H9 (cell line): ENCODE measurements at regions not wholly inside any gene's neighbourhood (a gene's known extent, or its start where the extent isn't known, plus 50 kb on each side); places are given as distances from the start of the nearest gene placed in this dataset.

Experiments used
- DNase-seq: peaks from one replicate; pipeline ENCODE4 v3.0.0-alpha.2; 2017
- H2AFZ ChIP-seq: one replicate; pipeline ENCODE4 v1.6.1; 2013; ENCODE audit warnings: mild to moderate bottlenecking, low read length, control low read depth, moderate library complexity
- H2AK5ac ChIP-seq: 2 replicates; pipeline ENCODE4 v1.6.1; 2013; ENCODE audit warnings: low read length, control low read depth, mixed read lengths; ENCODE audit not compliant: insufficient read length
- H2BK120ac ChIP-seq: one replicate; pipeline ENCODE4 v1.6.1; 2013; ENCODE audit warnings: low read depth, mild to moderate bottlenecking, low read length, control low read depth, inconsistent platforms; ENCODE audit not compliant: poor library complexity, severe bottlenecking
- H2BK12ac ChIP-seq: 2 replicates; pipeline ENCODE4 v1.6.1; 2013; ENCODE audit warnings: low read length, control low read depth, mixed read lengths, low read depth; ENCODE audit not compliant: insufficient read length
- H2BK15ac ChIP-seq: 2 replicates; pipeline ENCODE4 v1.6.1; 2013; ENCODE audit warnings: low read depth, low read length, control low read depth
- H2BK20ac ChIP-seq: one replicate; pipeline ENCODE4 v1.6.1; 2013; ENCODE audit warnings: low read depth, mild to moderate bottlenecking, low read length, control low read depth, inconsistent platforms; ENCODE audit not compliant: poor library complexity, severe bottlenecking
- H2BK5ac ChIP-seq: 2 replicates; pipeline ENCODE4 v1.6.1; 2013; ENCODE audit warnings: low read length, control low read depth, mixed read lengths; ENCODE audit not compliant: insufficient read length
- H3K14ac ChIP-seq: 2 replicates; pipeline ENCODE4 v1.6.1; 2013; ENCODE audit warnings: low read length, control low read depth; ENCODE audit not compliant: insufficient read depth
- H3K18ac ChIP-seq: 2 replicates; pipeline ENCODE4 v1.6.1; 2013; ENCODE audit warnings: low read depth, mild to moderate bottlenecking, mixed read lengths, low read length, control low read depth; ENCODE audit not compliant: insufficient read length
- H3K23ac ChIP-seq: 2 replicates; pipeline ENCODE4 v1.6.1; 2013; ENCODE audit warnings: low read length, control low read depth, mixed read lengths, low read depth; ENCODE audit not compliant: insufficient read length
- H3K23me2 ChIP-seq: 2 replicates; pipeline ENCODE4 v1.6.1; 2013; ENCODE audit warnings: low read depth, mild to moderate bottlenecking, mixed read lengths, low read length, control low read depth; ENCODE audit not compliant: insufficient read length, poor library complexity, severe bottlenecking
- H3K27ac ChIP-seq: 2 replicates; pipeline ENCODE4 v1.5.1; 2013; ENCODE audit warnings: low read length, control low read depth, mixed read lengths, low read depth; ENCODE audit not compliant: insufficient read length
- H3K27me3 ChIP-seq: 2 replicates; pipeline ENCODE4 v1.6.1; 2013; ENCODE audit warnings: low read length, control low read depth, inconsistent platforms; ENCODE audit not compliant: insufficient read depth
- H3K4ac ChIP-seq: 2 replicates; pipeline ENCODE4 v1.6.1; 2013; ENCODE audit warnings: low read depth, mild to moderate bottlenecking, control low read depth, inconsistent platforms, low read length, moderate library complexity
- H3K4me1 ChIP-seq: 2 replicates; pipeline ENCODE4 v1.6.1; 2013; ENCODE audit warnings: low read length, control low read depth, inconsistent platforms; ENCODE audit not compliant: insufficient read depth
- H3K4me2 ChIP-seq: 2 replicates; pipeline ENCODE4 v1.6.1; 2013; ENCODE audit warnings: low read length, control low read depth, mixed read lengths; ENCODE audit not compliant: insufficient read length, insufficient read depth
- H3K56ac ChIP-seq: 2 replicates; pipeline ENCODE4 v1.6.1; 2013; ENCODE audit warnings: low read depth, mild to moderate bottlenecking, mixed read lengths, low read length, control low read depth; ENCODE audit not compliant: insufficient read length
- H3K79me1 ChIP-seq: 2 replicates; pipeline ENCODE4 v1.6.1; 2013; ENCODE audit warnings: low read depth, mild to moderate bottlenecking, moderate library complexity, low read length, control low read depth, inconsistent platforms; ENCODE audit not compliant: insufficient read depth, poor library complexity, severe bottlenecking
- H3K79me2 ChIP-seq: 2 replicates; pipeline ENCODE4 v1.6.1; 2013; ENCODE audit warnings: low read length, control low read depth, inconsistent platforms; ENCODE audit not compliant: insufficient read depth
- H3K9ac ChIP-seq: 2 replicates; pipeline ENCODE4 v1.6.1; 2013; ENCODE audit warnings: low read length, control low read depth, mixed read lengths; ENCODE audit not compliant: insufficient read length; ENCODE audit errors: extremely low read depth
- H3K9me3 ChIP-seq: one replicate; pipeline ENCODE4 v1.6.1; 2013; ENCODE audit warnings: low read depth, low read length, inconsistent platforms; ENCODE audit not compliant: control insufficient read depth
- H3T11ph ChIP-seq: one replicate; pipeline ENCODE4 v1.6.1; 2013; ENCODE audit warnings: mild to moderate bottlenecking, low read length, control low read depth, inconsistent platforms
- H4K20me1 ChIP-seq: one replicate; pipeline ENCODE4 v1.6.1; 2013; ENCODE audit not compliant: control insufficient read depth, insufficient read length, insufficient read depth
- H4K5ac ChIP-seq: 2 replicates; pipeline ENCODE4 v1.6.1; 2013; ENCODE audit warnings: low read depth, mild to moderate bottlenecking, mixed read lengths, low read length, control low read depth; ENCODE audit not compliant: insufficient read length
- H4K8ac ChIP-seq: replicated peaks from 2 replicates; pipeline ENCODE4 v1.6.1; 2013; ENCODE audit warnings: low read length, control low read depth, mixed read lengths, low read depth; ENCODE audit not compliant: insufficient read length
- H4K91ac ChIP-seq: 2 replicates; pipeline ENCODE4 v1.6.1; 2013; ENCODE audit warnings: low read depth, mild to moderate bottlenecking, moderate library complexity, mixed read lengths, low read length, control low read depth; ENCODE audit not compliant: insufficient read length
- H3K27ac Mint-ChIP-seq, 3 experiments: 2 replicates in 2 of 3; 3 replicates in 1 of 3; pipeline ENCODE4 v1.8.0; 2020 to 2021; ENCODE audit warnings: mixed read lengths in 3 of 3, mild to moderate bottlenecking in 1 of 3, moderate library complexity in 1 of 3
- H3K27me3 Mint-ChIP-seq: 2 replicates; pipeline ENCODE4 v1.8.0; 2021; ENCODE audit warnings: low read depth, mild to moderate bottlenecking, moderate library complexity, mixed read lengths
- H3K36me3 Mint-ChIP-seq, 3 experiments: 2 replicates in 2 of 3; 3 replicates in 1 of 3; pipeline ENCODE4 v1.8.0; 2020 to 2021; ENCODE audit warnings: low read depth in 3 of 3, mixed read lengths in 3 of 3; ENCODE audit not compliant: insufficient read depth in 1 of 3
- H3K4me1 Mint-ChIP-seq, 2 experiments: 2 replicates each; pipeline ENCODE4 v1.8.0; 2020; ENCODE audit warnings: mixed read lengths in 2 of 2
- H3K4me3 Mint-ChIP-seq, 2 experiments: 2 replicates in 1 of 2; 3 replicates in 1 of 2; pipeline ENCODE4 v1.8.0; 2020 to 2021; ENCODE audit warnings: mild to moderate bottlenecking in 2 of 2, mixed read lengths in 2 of 2, moderate library complexity in 1 of 2
- H3K9me3 Mint-ChIP-seq, 2 experiments: 2 replicates in 1 of 2; 3 replicates in 1 of 2; pipeline ENCODE4 v1.8.0; 2020; ENCODE audit warnings: mild to moderate bottlenecking in 2 of 2, mixed read lengths in 2 of 2, moderate library complexity in 1 of 2
- CTCF ChIP-seq: fragments of 200-600 bp; sonication (generic); conservative IDR thresholded peaks from 3 replicates; pipeline ENCODE4 v1.8.0; 2021; ENCODE audit warnings: antibody characterized with exemption, mild to moderate bottlenecking
- WGBS: extraction: QIAGEN DNeasy Blood & Tissue Kit; methylation state at CpG from one replicate; pipeline ENCODE4 v1.1.7; 2013; ENCODE audit warnings: missing lambda C conversion rate, low lambda C conversion rate, mixed read lengths; ENCODE audit not compliant: insufficient read length; ENCODE audit errors: extremely low coverage; 5-methylcytosine and 5-hydroxymethylcytosine counted together

GRCh38 chr10:31656851-31657433 lies 271.7 kb downstream of the ARHGAP12 start:
- no peaks in the 10 kb centered on the region for H3K36me3 Mint-ChIP-seq
- H3T11ph ChIP-seq: no peak overlapping the region
- no peak overlapping the region for H4K5ac ChIP-seq
- H3K79me1 ChIP-seq: no peaks in the 10 kb centered on the region
- H4K8ac ChIP-seq: no peak overlapping the region
- H3K56ac ChIP-seq: no peak overlapping the region
- no peak overlapping the region for H2BK120ac ChIP-seq
- no peak overlapping the region for H2BK20ac ChIP-seq
- no CpG with 5 or more reads among the region's 1 CpG for WGBS
- no peaks in the 10 kb centered on the region for H3K4me1 ChIP-seq
- H3K18ac ChIP-seq: no peak overlapping the region
- no peak for DNase-seq
- no peak overlapping the region for H4K91ac ChIP-seq
- H3K4me2 ChIP-seq: no peak overlapping the region
- no peaks in the 10 kb centered on the region for H3K27me3 Mint-ChIP-seq
- peaks cover 0 to 5% of the 10 kb centered on the region in 2 experiments; a peak in 1 of 4 replicates for H3K4me1 Mint-ChIP-seq
- H3K27ac ChIP-seq: no peak overlapping the region
- no peak overlapping the region for H3K23ac ChIP-seq
- H2AK5ac ChIP-seq: no peak overlapping the region
- H3K23me2 ChIP-seq: no peaks in the 10 kb centered on the region
- no peak overlapping the region for H2AFZ ChIP-seq
- peaks cover 0 to 4% of the 10 kb centered on the region in 2 experiments; a peak in 1 of 5 replicates for H3K9me3 Mint-ChIP-seq
- no peak overlapping the region for H3K9ac ChIP-seq
- H3K9me3 ChIP-seq: no peaks in the 10 kb centered on the region
- no peak overlapping the region for H2BK5ac ChIP-seq
- TF ChIP-seq CTCF: no peak
- H3K4me3 Mint-ChIP-seq: no peak overlapping the region
- no peak overlapping the region for H3K14ac ChIP-seq
- no peaks in the 10 kb centered on the region for H3K79me2 ChIP-seq
- H3K27ac Mint-ChIP-seq: no peak overlapping the region
- H3K27me3 ChIP-seq: no peaks in the 10 kb centered on the region
- no peak overlapping the region for H2BK15ac ChIP-seq
- no peaks in the 10 kb centered on the region for H4K20me1 ChIP-seq
- H2BK12ac ChIP-seq: no peak overlapping the region
- no peak overlapping the region for H3K4ac ChIP-seq
